Stimulated activated CD8-positive, alpha-beta memory T cell treated with anti-CD3 and anti-CD28 coated beads, Interleukin-15, amount 100 ng/mL, for 48 hours (primary cell): ENCODE measurements at regions not wholly inside any gene's neighbourhood (a gene's known extent, or its start where the extent isn't known, plus 50 kb on each side); places are given as distances from the start of the nearest gene placed in this dataset.
"Not testable (repeated sequence)": the region's sequence is repeated elsewhere in the genome, so short reads cannot be mapped to it uniquely, and the experiment has no call there.

Experiments used
- DNase-seq, 2 donors: peaks; one replicate each; pipeline ENCODE4 v3.0.0-alpha.2; 2020; ENCODE audit warnings: low read depth in 2 of 2

- no peak for DNase-seq
These were observed 203.4 kb upstream of the NMUR2 start for GRCh38 chr5:152608458-152608857.

- no peak for DNase-seq
These were observed 214.7 kb upstream of the NMUR2 start for GRCh38 chr5:152619756-152620155.

GRCh38 chr5:152622628-152623027, 217.5 kb upstream of the NMUR2 start:
- DNase-seq = no peak

- no peak for DNase-seq
These were observed 218.9 kb upstream of the NMUR2 start for GRCh38 chr5:152623951-152624350.

GRCh38 chr5:152625696-152626095, 220.6 kb upstream of the NMUR2 start:
- DNase-seq = no peak

- DNase-seq = no peak
These were observed 226.1 kb upstream of the NMUR2 start for GRCh38 chr5:152631221-152631620.

- no peak for DNase-seq
These were observed 227.3 kb upstream of the NMUR2 start for GRCh38 chr5:152632360-152632759.

- DNase-seq = no peak
These were observed 229.5 kb upstream of the NMUR2 start for GRCh38 chr5:152634586-152634985.

GRCh38 chr5:152638996-152639552, 234.0 kb upstream of the NMUR2 start:
- DNase-seq = no peak

- no peak for DNase-seq
These were observed 237.1 kb upstream of the NMUR2 start for GRCh38 chr5:152641970-152642805.

- DNase-seq = no peak
These were observed 237.8 kb upstream of the NMUR2 start for GRCh38 chr5:152642880-152643279.

- no peak for DNase-seq
These were observed 239.1 kb upstream of the NMUR2 start for GRCh38 chr5:152644029-152644728.

GRCh38 chr5:152649609-152650008, 244.5 kb upstream of the NMUR2 start:
- no peak for DNase-seq

- no peak for DNase-seq
These were observed 245.3 kb upstream of the NMUR2 start for GRCh38 chr5:152650413-152650812.

GRCh38 chr5:152659470-152659869, 254.4 kb upstream of the NMUR2 start:
- DNase-seq = not testable (repeated sequence)

- DNase-seq = no peak
These were observed 268.5 kb upstream of the NMUR2 start for GRCh38 chr5:152673601-152674000.

GRCh38 chr5:152674403-152674802, 269.3 kb upstream of the NMUR2 start:
- no peak for DNase-seq

- no peak for DNase-seq
These were observed 271.1 kb upstream of the NMUR2 start for GRCh38 chr5:152676196-152676595.

- DNase-seq = no peak
These were observed 278.1 kb upstream of the NMUR2 start for GRCh38 chr5:152683205-152683604.

- no peak for DNase-seq
These were observed 281.9 kb upstream of the NMUR2 start for GRCh38 chr5:152686931-152687330.

GRCh38 chr5:152688561-152689249, 283.6 kb upstream of the NMUR2 start:
- no peak for DNase-seq

- DNase-seq = no peak
These were observed 284.2 kb upstream of the NMUR2 start for GRCh38 chr5:152689250-152689711.
